SW480 (cell line): ENCODE measurements at regions not wholly inside any gene's neighbourhood (a gene's known extent, or its start where the extent isn't known, plus 50 kb on each side); places are given as distances from the start of the nearest gene placed in this dataset.

ENCODE experiments used
- DNase-seq: peaks from one replicate; pipeline ENCODE4 v3.0.0-alpha.2; 2016; ENCODE audit warnings: low spot score

- no peak for DNase-seq
Measured at GRCh38 chr11:97157221-97157740, 767.5 kb downstream of the JRKL start.

GRCh38 chr11:97158243-97158642, 768.4 kb downstream of the JRKL start:
- DNase-seq, result no peak

- DNase-seq, result no peak
Measured at GRCh38 chr11:97163631-97164191, 773.9 kb downstream of the JRKL start.

- no peak for DNase-seq
Measured at GRCh38 chr11:97201743-97202612, 812.2 kb downstream of the JRKL start.

GRCh38 chr11:97202613-97203292, 812.9 kb downstream of the JRKL start:
- no peak for DNase-seq

- DNase-seq, result no peak
Measured at GRCh38 chr11:97218011-97218410, 828.2 kb downstream of the JRKL start.

GRCh38 chr11:97223647-97224046, 833.8 kb downstream of the JRKL start:
- no peak for DNase-seq

- no peak for DNase-seq
Measured at GRCh38 chr11:97224396-97224795, 834.6 kb downstream of the JRKL start.

GRCh38 chr11:97225794-97226193, 836.0 kb downstream of the JRKL start:
- no peak for DNase-seq

- DNase-seq, result no peak
Measured at GRCh38 chr11:97229936-97230335, 840.1 kb downstream of the JRKL start.

GRCh38 chr11:97231231-97231630, 841.4 kb downstream of the JRKL start:
- no peak for DNase-seq

- DNase-seq, result no peak
Measured at GRCh38 chr11:97234016-97234415, 844.2 kb downstream of the JRKL start.

GRCh38 chr11:97237151-97237550, 847.3 kb downstream of the JRKL start:
- DNase-seq, result no peak

- DNase-seq, result no peak
Measured at GRCh38 chr11:97247601-97248000, 857.8 kb downstream of the JRKL start.

GRCh38 chr11:97254790-97255189, 865.0 kb downstream of the JRKL start:
- DNase-seq, result no peak

- DNase-seq, result no peak
Measured at GRCh38 chr11:97259434-97259833, 869.6 kb downstream of the JRKL start.

- no peak for DNase-seq
Measured at GRCh38 chr11:97259884-97260283, 870.1 kb downstream of the JRKL start.

- DNase-seq, result no peak
Measured at GRCh38 chr11:97263183-97263858, 873.5 kb downstream of the JRKL start.

GRCh38 chr11:97269527-97269926, 879.7 kb downstream of the JRKL start:
- peak; percentile 12 for DNase-seq

GRCh38 chr11:97279341-97279740, 889.5 kb downstream of the JRKL start:
- DNase-seq, result no peak

GRCh38 chr11:97280347-97280746, 890.5 kb downstream of the JRKL start:
- no peak for DNase-seq

GRCh38 chr11:97289823-97290222, 900.0 kb downstream of the JRKL start:
- no peak for DNase-seq
